ENCODE measurements at regions not wholly inside any gene's neighbourhood (a gene's known extent, or its start where the extent isn't known, plus 50 kb on each side); places are given as distances from the start of the nearest gene placed in this dataset.

DNA sequence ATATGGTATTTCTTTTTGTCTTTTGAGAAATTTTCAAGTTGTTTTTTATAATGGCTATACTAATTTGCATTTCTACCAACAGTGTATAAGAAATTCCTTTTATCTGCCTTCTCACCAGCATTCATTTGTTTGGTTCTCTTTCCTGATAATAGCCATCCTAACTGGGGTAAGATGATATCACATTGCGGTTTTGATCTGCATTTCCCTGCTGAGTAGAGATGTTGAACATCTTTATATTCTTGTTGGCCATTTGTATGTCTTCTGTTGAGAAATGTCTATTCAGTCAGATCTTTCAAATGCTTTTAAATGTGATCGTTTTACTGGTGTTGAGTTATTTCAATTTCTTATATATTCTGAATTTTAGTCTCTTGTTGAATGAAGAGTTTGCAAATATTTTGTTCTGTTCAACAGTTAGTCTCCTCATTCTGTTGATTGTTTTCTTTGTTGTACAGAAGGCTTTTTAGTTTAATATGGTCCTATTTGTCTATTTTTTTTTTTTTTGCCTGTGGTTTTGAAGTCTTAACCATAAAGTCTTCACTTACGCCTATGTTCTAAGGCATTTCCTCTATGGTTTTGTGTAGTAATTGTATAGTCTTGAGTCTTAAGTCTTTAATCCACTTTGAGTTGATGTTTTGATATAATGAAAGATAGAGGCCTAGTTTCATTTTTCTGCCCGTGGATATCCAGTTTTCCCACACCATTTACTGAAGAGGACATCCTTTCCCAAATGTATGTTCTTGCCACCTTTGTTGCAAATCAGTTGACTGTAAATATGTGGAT, 1566.9 kb downstream of the STIM2 start:
- H3K9me3 Mint-ChIP-seq (ENCODE audit: unreplicated experiment) = no peaks in the 10 kb centered on the region
- H3K4me2 ChIP-seq (ENCODE audit: low read length) = no peak overlapping the region
- H3K4me1 Mint-ChIP-seq (ENCODE audit: low read depth, unreplicated experiment) = peaks cover 4% of the 10 kb centered on the region
- H4K20me1 ChIP-seq (ENCODE audit: insufficient read depth, low read length) = no peaks in the 10 kb centered on the region
- no peaks in the 10 kb centered on the region for H3K36me3 Mint-ChIP-seq (ENCODE audit: low read depth, unreplicated experiment)
- no peak for FAIRE-seq
- H3K9ac ChIP-seq (ENCODE audit: low read length) = no peak overlapping the region
- no peak overlapping the region for H3K27ac Mint-ChIP-seq (ENCODE audit: unreplicated experiment)
- no peak overlapping the region for H2AFZ ChIP-seq (ENCODE audit: low read depth, low read length)
- no peaks in the 10 kb centered on the region for H3K4me1 ChIP-seq (ENCODE audit: insufficient read depth, low read length)
- H3K9me3 ChIP-seq (ENCODE audit: insufficient read depth, low read depth, low read length) = no peaks in the 10 kb centered on the region
- no peak for TF ChIP-seq CTCF (IDR thresholded peaks at IDR 0.05; ENCODE audit: insufficient read depth, low read depth, low read length)
- no peak for TF ChIP-seq EZH2 (IDR thresholded peaks at IDR 0.05; ENCODE audit: insufficient read depth, low read length)
- H3K4me3 ChIP-seq (ENCODE audit: insufficient read depth, low read depth, low read length) = no peak overlapping the region
- DNase-seq (ENCODE audit: low read depth) = no peak
- no peak overlapping the region for H3K4me3 Mint-ChIP-seq (ENCODE audit: unreplicated experiment)
- no peaks in the 10 kb centered on the region for H3K36me3 ChIP-seq (ENCODE audit: insufficient read depth, low read length)
- H3K27me3 ChIP-seq (ENCODE audit: insufficient read depth, low read length) = no peaks in the 10 kb centered on the region
- no peaks in the 10 kb centered on the region for H3K79me2 ChIP-seq (ENCODE audit: insufficient read depth, low read length)
- no peak overlapping the region for H3K27ac ChIP-seq (ENCODE audit: low read depth, low read length)
- no peaks in the 10 kb centered on the region for H3K27me3 Mint-ChIP-seq (ENCODE audit: low read depth, unreplicated experiment)

DNA sequence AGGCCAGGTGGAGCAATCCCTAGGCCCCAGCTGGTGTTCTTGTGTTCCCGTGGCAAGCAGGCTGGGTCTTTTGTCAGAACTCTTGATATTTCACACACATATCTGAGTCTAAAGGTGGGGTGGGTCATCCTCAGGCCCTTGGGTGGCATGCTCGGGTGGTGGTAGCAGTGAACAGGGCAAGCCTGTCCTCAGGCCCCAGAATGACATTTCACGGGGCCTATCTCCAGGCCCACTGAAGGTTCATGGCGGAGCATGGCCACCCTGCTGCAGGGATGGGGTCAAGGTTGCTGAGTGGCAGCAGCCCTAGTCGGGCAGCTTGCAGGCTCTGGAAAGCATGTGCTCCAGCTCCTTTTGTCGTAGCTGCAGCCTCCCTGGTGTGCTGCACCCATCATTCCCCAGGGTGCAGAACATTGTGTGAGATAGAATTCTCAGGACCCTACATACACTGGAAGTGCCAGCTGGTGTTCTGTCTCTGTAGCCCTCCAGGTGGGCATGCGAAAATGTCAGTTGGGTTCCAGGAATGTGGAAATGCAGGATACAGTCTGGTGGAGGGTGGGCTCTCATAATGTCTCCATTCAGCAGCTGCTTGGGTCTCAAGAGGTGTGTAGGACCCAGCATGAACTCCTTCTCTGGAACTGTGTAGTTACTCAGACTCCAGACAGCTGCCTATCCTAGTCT, 1571.8 kb downstream of the STIM2 start:
- Histone ChIP-seq H3K79me2 (ENCODE audit: insufficient read depth, low read length) (no peaks in the 10 kb centered on the region), H3K36me3 (ENCODE audit: insufficient read depth, low read length) (no peaks in the 10 kb centered on the region), H3K4me3 (ENCODE audit: insufficient read depth, low read depth, low read length) (no peak overlapping the region), H4K20me1 (ENCODE audit: insufficient read depth, low read length) (no peaks in the 10 kb centered on the region), H3K4me2 (ENCODE audit: low read length) (no peak overlapping the region), H3K9ac (ENCODE audit: low read length) (no peak overlapping the region), H3K27me3 (ENCODE audit: insufficient read depth, low read length) (no peaks in the 10 kb centered on the region), H3K27ac (ENCODE audit: low read depth, low read length) (no peak overlapping the region), H3K4me1 (ENCODE audit: insufficient read depth, low read length) (no peaks in the 10 kb centered on the region), H2AFZ (ENCODE audit: low read depth, low read length) (no peak overlapping the region), H3K9me3 (ENCODE audit: insufficient read depth, low read depth, low read length) (no peaks in the 10 kb centered on the region)
- Mint-ChIP-seq H3K27me3 (ENCODE audit: low read depth, unreplicated experiment) (no peaks in the 10 kb centered on the region), H3K36me3 (ENCODE audit: low read depth, unreplicated experiment) (no peaks in the 10 kb centered on the region), H3K4me3 (ENCODE audit: unreplicated experiment) (no peak overlapping the region), H3K27ac (ENCODE audit: unreplicated experiment) (no peak overlapping the region), H3K9me3 (ENCODE audit: unreplicated experiment) (no peaks in the 10 kb centered on the region), H3K4me1 (ENCODE audit: low read depth, unreplicated experiment) (peaks cover 6% of the 10 kb centered on the region)
- FAIRE-seq (no peak), DNase-seq (ENCODE audit: low read depth) (no peak)
- TF ChIP-seq CTCF (IDR thresholded peaks at IDR 0.05; ENCODE audit: insufficient read depth, low read depth, low read length) (no peak), EZH2 (IDR thresholded peaks at IDR 0.05; ENCODE audit: insufficient read depth, low read length) (no peak)

DNA sequence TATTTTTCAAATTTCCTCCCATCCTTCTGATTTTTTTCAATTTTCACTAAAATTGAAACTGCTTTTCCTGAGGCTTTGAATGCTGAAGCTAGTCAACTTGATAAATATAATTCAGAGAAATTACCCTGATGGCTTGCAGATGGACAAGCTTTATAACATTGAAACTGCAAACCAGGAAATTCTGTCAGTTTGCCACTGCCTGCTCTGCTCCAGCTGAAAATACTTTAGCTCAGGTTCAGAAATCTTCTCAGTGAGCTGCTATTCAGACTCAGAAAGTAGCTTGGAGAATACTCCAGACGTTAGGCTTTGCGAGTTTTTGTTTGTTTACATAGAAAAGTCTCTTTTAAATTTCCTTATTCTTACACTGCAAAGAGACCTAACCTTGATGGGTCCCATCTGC, 1574.7 kb downstream of the STIM2 start:
- Mint-ChIP-seq H3K27ac (ENCODE audit: unreplicated experiment) (no peak overlapping the region), H3K9me3 (ENCODE audit: unreplicated experiment) (no peaks in the 10 kb centered on the region), H3K36me3 (ENCODE audit: low read depth, unreplicated experiment) (no peaks in the 10 kb centered on the region), H3K27me3 (ENCODE audit: low read depth, unreplicated experiment) (no peaks in the 10 kb centered on the region), H3K4me3 (ENCODE audit: unreplicated experiment) (no peak overlapping the region), H3K4me1 (ENCODE audit: low read depth, unreplicated experiment) (peaks cover 7% of the 10 kb centered on the region)
- Histone ChIP-seq H3K9me3 (ENCODE audit: insufficient read depth, low read depth, low read length) (no peaks in the 10 kb centered on the region), H3K9ac (ENCODE audit: low read length) (no peak overlapping the region), H2AFZ (ENCODE audit: low read depth, low read length) (no peak overlapping the region), H3K4me1 (ENCODE audit: insufficient read depth, low read length) (no peaks in the 10 kb centered on the region), H3K4me3 (ENCODE audit: insufficient read depth, low read depth, low read length) (no peak overlapping the region), H3K36me3 (ENCODE audit: insufficient read depth, low read length) (no peaks in the 10 kb centered on the region), H4K20me1 (ENCODE audit: insufficient read depth, low read length) (no peaks in the 10 kb centered on the region), H3K4me2 (ENCODE audit: low read length) (no peak overlapping the region), H3K27me3 (ENCODE audit: insufficient read depth, low read length) (no peaks in the 10 kb centered on the region), H3K27ac (ENCODE audit: low read depth, low read length) (no peak overlapping the region), H3K79me2 (ENCODE audit: insufficient read depth, low read length) (no peaks in the 10 kb centered on the region)
- DNase-seq (ENCODE audit: low read depth) (no peak), FAIRE-seq (no peak)
- TF ChIP-seq EZH2 (IDR thresholded peaks at IDR 0.05; ENCODE audit: insufficient read depth, low read length) (no peak), CTCF (IDR thresholded peaks at IDR 0.05; ENCODE audit: insufficient read depth, low read depth, low read length) (no peak)

Measured in astrocyte (in vitro differentiated cells and primary cell).